Body of pancreas (tissue), 4 donors: ENCODE measurements at regions not wholly inside any gene's neighbourhood (a gene's known extent, or its start where the extent isn't known, plus 50 kb on each side); places are given as distances from the start of the nearest gene placed in this dataset.
"Not testable (repeated sequence)": the region's sequence is repeated elsewhere in the genome, so short reads cannot be mapped to it uniquely, and the experiment has no call there.

Experiments used
- POLR2A ChIP-seq, 3 donors: fragments of 450-650 bp; IDR thresholded peaks; one replicate each; pipeline ENCODE4 v1.6.1; 2016; ENCODE audit warnings: antibody characterized with exemption in 3 of 3, mild to moderate bottlenecking in 2 of 3
- TF ChIP-seq, protein P1 (sequence below), 7 experiments: fragments of 450-650 bp in 4 of 7; fragments of 200-600 bp in 3 of 7; sonication (generic) in 3 of 7; IDR thresholded peaks; one replicate each; pipeline ENCODE4 v1.5.1; 2016 to 2019; ENCODE audit warnings: antibody characterized with exemption in 7 of 7

DNA sequence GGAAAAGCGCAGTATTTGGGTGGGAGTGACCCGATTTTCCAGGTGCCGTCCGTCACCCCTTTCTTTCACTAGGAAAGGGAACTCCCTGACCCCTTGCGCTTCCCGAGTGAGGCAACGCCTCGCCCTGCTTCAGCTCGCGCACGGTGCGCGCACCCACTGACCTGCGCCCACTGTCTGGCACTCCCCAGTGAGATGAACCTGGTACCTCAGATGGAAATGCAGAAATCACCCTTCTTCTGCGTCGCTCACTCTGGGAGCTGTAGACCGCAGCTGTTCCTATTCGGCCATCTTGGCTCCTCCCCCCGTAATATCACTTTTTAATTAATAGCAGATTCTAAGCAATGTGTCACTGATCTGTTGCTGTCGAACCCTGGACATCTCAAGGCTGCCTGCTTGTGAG, 294.9 kb downstream of the MYCN start:
- TF ChIP-seq, protein P1, sequence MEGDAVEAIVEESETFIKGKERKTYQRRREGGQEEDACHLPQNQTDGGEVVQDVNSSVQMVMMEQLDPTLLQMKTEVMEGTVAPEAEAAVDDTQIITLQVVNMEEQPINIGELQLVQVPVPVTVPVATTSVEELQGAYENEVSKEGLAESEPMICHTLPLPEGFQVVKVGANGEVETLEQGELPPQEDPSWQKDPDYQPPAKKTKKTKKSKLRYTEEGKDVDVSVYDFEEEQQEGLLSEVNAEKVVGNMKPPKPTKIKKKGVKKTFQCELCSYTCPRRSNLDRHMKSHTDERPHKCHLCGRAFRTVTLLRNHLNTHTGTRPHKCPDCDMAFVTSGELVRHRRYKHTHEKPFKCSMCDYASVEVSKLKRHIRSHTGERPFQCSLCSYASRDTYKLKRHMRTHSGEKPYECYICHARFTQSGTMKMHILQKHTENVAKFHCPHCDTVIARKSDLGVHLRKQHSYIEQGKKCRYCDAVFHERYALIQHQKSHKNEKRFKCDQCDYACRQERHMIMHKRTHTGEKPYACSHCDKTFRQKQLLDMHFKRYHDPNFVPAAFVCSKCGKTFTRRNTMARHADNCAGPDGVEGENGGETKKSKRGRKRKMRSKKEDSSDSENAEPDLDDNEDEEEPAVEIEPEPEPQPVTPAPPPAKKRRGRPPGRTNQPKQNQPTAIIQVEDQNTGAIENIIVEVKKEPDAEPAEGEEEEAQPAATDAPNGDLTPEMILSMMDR (IDR thresholded peaks at IDR 0.05), result not testable (repeated sequence)
- not testable (repeated sequence) for TF ChIP-seq POLR2A (IDR thresholded peaks at IDR 0.05)
